Ovary (tissue), 7 donors: ENCODE measurements at regions not wholly inside any gene's neighbourhood (a gene's known extent, or its start where the extent isn't known, plus 50 kb on each side); places are given as distances from the start of the nearest gene placed in this dataset.

Experiments
- DNase-seq, 5 donors: peaks; one replicate each; pipeline ENCODE4 v3.0.0-alpha.2; 2019 to 2020
- H3K27ac ChIP-seq, 2 donors: fragments of 200-600 bp; one replicate each; pipeline versions ENCODE4 v1.5.1 to v1.8.0; 2019 to 2022
- H3K27me3 ChIP-seq: fragments of 200-600 bp; one replicate; pipeline ENCODE4 v1.8.0; 2022
- H3K36me3 ChIP-seq: fragments of 200-600 bp; sonication (generic); one replicate; pipeline ENCODE4 v1.5.1; 2019
- H3K4me1 ChIP-seq: one replicate; pipeline ENCODE4 v1.8.1; 2013; ENCODE audit warnings: mild to moderate bottlenecking, moderate library complexity; ENCODE audit not compliant: insufficient read depth
- H3K4me3 ChIP-seq: fragments of 200-600 bp; sonication (generic); one replicate; pipeline ENCODE4 v1.5.1; 2017
- H3K9me3 ChIP-seq, 2 donors: fragments of 200-600 bp in 1 of 2; sonication (generic) in 1 of 2; one replicate each; pipeline versions ENCODE4 v1.5.1 to v1.8.1; 2013 to 2019; ENCODE audit warnings: mild to moderate bottlenecking in 1 of 2, moderate library complexity in 1 of 2
- CTCF ChIP-seq, 3 donors: fragments of 450-650 bp in 2 of 3; fragments of 200-600 bp in 1 of 3; IDR thresholded peaks; one replicate each; pipeline versions ENCODE4 v1.5.1 to v1.8.0; 2016 to 2022; ENCODE audit warnings: antibody characterized with exemption in 3 of 3, mild to moderate bottlenecking in 1 of 3
- EP300 ChIP-seq: sonication (generic); formaldehyde crosslinking; IDR thresholded peaks from one replicate; pipeline ENCODE4 v1.6.1; 2017; ENCODE audit warnings: antibody characterized with exemption
- POLR2A ChIP-seq: fragments of 450-650 bp; IDR thresholded peaks from one replicate; pipeline ENCODE4 v1.6.1; 2017; ENCODE audit warnings: antibody characterized with exemption, mild to moderate bottlenecking, moderate library complexity
- WGBS, 3 donors: extraction: QIAGEN DNeasy Blood & Tissue Kit in 1 of 3; methylation state at CpG; one replicate each; pipeline versions ENCODE4 v1.1.5 to v1.1.7; 2013 to 2017; 5-methylcytosine and 5-hydroxymethylcytosine counted together
- intact Hi-C, 4 donors: fragments of 100-400 bp; cut with DNase I; formaldehyde crosslinking; loops; one replicate each; pipeline versions ENCODE4 v1.11.0 to v1.15.1; 2022 to 2023
- donor health status: DM: no; HTN: no; CAD: no; lungs with moderate emphysema.
- donor health status: DM: no; HTN: no; CAD: no.
- donor health status: Bipolar disorder and iron deficiency.
- donor health status: DM: no; HTN: no; CAD: no.
- donor health status: DM: yes; HTN: yes; CAD: no.

GRCh38 chr9:85114799-85115198, 445.3 kb downstream of the NTRK2 start:
- Histone ChIP-seq H3K4me1 (no peaks in the 10 kb centered on the region), H3K27ac (no peak overlapping the region), H3K4me3 (no peak overlapping the region), H3K36me3 (no peaks in the 10 kb centered on the region), H3K9me3 (no peaks in the 10 kb centered on the region), H3K27me3 (no peaks in the 10 kb centered on the region)
- 80 to 88% (median 81%) methylated on average over 3 of the region's 3 CpGs for WGBS, 3 donors
- intact Hi-C loops = no loop called here
- no peak for DNase-seq
- TF ChIP-seq EP300 (no peak), CTCF (IDR thresholded peaks at IDR 0.05) (no peak), POLR2A (no peak)

- Histone ChIP-seq H3K4me1 (no peaks in the 10 kb centered on the region), H3K9me3 (no peaks in the 10 kb centered on the region), H3K27me3 (no peaks in the 10 kb centered on the region), H3K4me3 (no peak overlapping the region), H3K27ac (no peak overlapping the region), H3K36me3 (no peaks in the 10 kb centered on the region)
- no peak for DNase-seq
- intact Hi-C loops = no loop called here
- TF ChIP-seq POLR2A (no peak), EP300 (no peak), CTCF (IDR thresholded peaks at IDR 0.05) (no peak)
- WGBS, 3 donors = 73 to 78% (median 77%) methylated on average over 6 of the region's 6 CpGs
Observed at GRCh38 chr9:85112933-85113418, 443.4 kb downstream of the NTRK2 start.

- WGBS, 3 donors = 20 to 39% (median 27%) methylated on average over 2 of the region's 2 CpGs
- H3K36me3 ChIP-seq = no peaks in the 10 kb centered on the region
- H3K4me3 ChIP-seq = no peak overlapping the region
- no peak for TF ChIP-seq EP300
- TF ChIP-seq CTCF (IDR thresholded peaks at IDR 0.05) = no peak
- TF ChIP-seq POLR2A = no peak
- no peaks in the 10 kb centered on the region for H3K27me3 ChIP-seq
- H3K4me1 ChIP-seq = no peaks in the 10 kb centered on the region
- intact Hi-C loops = no loop called here
- no peak for DNase-seq
- no peak overlapping the region for H3K27ac ChIP-seq
- no peaks in the 10 kb centered on the region for H3K9me3 ChIP-seq
Observed at GRCh38 chr9:85112391-85112790, 442.9 kb downstream of the NTRK2 start.

GRCh38 chr9:85108746-85109145, 439.2 kb downstream of the NTRK2 start:
- intact Hi-C loops = no loop called here
- H3K27me3 ChIP-seq = no peaks in the 10 kb centered on the region
- no peaks in the 10 kb centered on the region for H3K36me3 ChIP-seq
- no peak overlapping the region for H3K27ac ChIP-seq
- no peaks in the 10 kb centered on the region for H3K4me1 ChIP-seq
- H3K4me3 ChIP-seq = no peak overlapping the region
- DNase-seq = no peak
- no peaks in the 10 kb centered on the region for H3K9me3 ChIP-seq
- TF ChIP-seq EP300 (no peak), POLR2A (no peak), CTCF (IDR thresholded peaks at IDR 0.05) (no peak)

GRCh38 chr9:85108229-85108628, 438.7 kb downstream of the NTRK2 start:
- no peaks in the 10 kb centered on the region for H3K4me1 ChIP-seq
- WGBS, 3 donors = 77 to 89% (median 87%) methylated on average over 6 of the region's 6 CpGs
- no peak for DNase-seq
- no peak overlapping the region for H3K27ac ChIP-seq
- H3K9me3 ChIP-seq = no peaks in the 10 kb centered on the region
- no peaks in the 10 kb centered on the region for H3K36me3 ChIP-seq
- H3K4me3 ChIP-seq = no peak overlapping the region
- H3K27me3 ChIP-seq = no peaks in the 10 kb centered on the region
- intact Hi-C loops = no loop called here
- no peak for TF ChIP-seq CTCF (IDR thresholded peaks at IDR 0.05)
- no peak for TF ChIP-seq POLR2A
- TF ChIP-seq EP300 = no peak
